GM20000 (cell line): ENCODE measurements at regions not wholly inside any gene's neighbourhood (a gene's known extent, or its start where the extent isn't known, plus 50 kb on each side); places are given as distances from the start of the nearest gene placed in this dataset.

Experiments
- DNase-seq: peaks from one replicate; pipeline ENCODE4 v3.0.0; 2012; ENCODE audit warnings: low spot score
- TF ChIP-seq, protein P1 (sequence below): IDR thresholded peaks from 2 replicates; pipeline ENCODE4 v1.5.1; 2012; ENCODE audit warnings: mild to moderate bottlenecking, control low read depth; ENCODE audit errors: extremely low read depth, missing control alignments

DNA sequence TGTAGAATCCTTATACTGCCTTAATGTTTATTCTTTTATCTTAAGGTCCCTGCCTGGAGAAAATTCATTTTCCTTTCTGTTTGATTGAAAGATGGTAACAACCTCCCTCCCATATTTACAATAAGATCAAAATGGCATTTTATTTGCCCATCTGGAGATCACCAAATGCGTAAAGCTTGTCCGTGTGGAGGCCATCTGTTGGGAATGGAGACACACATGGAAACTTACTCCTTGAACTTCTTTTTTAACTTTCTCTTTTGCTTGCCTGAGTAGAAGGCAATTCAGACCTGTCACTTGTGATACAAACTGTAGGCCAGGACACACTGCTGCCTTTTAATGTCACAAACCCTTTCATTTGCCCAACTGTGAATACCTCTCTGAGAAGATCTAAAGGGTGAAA, 144.8 kb upstream of the CEP162 start:
- TF ChIP-seq, protein P1, sequence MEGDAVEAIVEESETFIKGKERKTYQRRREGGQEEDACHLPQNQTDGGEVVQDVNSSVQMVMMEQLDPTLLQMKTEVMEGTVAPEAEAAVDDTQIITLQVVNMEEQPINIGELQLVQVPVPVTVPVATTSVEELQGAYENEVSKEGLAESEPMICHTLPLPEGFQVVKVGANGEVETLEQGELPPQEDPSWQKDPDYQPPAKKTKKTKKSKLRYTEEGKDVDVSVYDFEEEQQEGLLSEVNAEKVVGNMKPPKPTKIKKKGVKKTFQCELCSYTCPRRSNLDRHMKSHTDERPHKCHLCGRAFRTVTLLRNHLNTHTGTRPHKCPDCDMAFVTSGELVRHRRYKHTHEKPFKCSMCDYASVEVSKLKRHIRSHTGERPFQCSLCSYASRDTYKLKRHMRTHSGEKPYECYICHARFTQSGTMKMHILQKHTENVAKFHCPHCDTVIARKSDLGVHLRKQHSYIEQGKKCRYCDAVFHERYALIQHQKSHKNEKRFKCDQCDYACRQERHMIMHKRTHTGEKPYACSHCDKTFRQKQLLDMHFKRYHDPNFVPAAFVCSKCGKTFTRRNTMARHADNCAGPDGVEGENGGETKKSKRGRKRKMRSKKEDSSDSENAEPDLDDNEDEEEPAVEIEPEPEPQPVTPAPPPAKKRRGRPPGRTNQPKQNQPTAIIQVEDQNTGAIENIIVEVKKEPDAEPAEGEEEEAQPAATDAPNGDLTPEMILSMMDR: no peak
- DNase-seq: no peak

DNA sequence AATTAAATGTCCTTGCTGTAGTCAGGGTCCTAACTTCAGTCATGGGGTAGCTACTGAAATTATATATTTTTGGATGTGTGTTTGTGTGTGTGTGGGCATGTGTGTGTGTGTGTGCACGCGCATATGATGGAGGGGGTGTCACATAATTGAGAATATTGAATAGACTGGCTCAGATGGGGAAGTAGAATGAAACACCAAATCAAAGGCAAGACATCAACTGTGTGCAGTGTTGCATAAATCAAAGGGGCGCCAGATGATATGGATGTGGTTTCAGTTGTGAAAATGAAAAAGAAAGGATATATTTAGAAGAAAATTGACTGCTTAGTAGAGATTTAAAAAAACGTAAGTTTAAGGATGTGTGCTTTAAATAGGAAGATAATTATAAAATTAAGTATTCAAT, 144.2 kb upstream of the CEP162 start:
- TF ChIP-seq, protein P1: no peak
- no peak for DNase-seq

DNA sequence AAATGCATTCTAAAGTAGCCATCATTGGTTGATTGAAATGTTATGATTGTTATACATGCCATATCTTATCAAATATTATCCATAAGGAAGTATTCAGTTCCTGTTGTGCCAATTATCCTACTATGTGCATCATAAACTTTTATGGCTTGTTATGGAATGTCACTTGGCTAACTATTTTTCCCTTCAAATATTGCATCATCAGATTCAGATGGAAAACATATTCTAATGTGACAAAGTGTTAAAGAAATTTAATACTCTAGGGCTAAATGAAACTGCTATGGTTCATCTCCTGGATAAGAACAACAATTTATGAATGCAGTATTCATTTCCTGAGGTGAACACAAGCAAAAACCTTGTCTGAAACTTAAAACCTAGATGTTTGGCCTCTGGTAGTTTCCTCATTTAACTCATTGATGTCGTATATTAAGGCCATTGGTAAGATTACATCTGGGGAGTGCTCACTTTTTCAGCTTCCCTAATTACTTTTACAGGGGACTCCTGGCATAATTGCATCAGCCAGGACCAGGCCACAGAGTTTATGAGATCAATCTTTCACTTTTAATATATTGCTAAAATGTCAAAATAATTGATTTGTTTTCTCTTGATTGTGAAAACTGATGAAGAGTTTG, 134.9 kb upstream of the CEP162 start:
- TF ChIP-seq, protein P1: no peak
- DNase-seq: no peak

DNA sequence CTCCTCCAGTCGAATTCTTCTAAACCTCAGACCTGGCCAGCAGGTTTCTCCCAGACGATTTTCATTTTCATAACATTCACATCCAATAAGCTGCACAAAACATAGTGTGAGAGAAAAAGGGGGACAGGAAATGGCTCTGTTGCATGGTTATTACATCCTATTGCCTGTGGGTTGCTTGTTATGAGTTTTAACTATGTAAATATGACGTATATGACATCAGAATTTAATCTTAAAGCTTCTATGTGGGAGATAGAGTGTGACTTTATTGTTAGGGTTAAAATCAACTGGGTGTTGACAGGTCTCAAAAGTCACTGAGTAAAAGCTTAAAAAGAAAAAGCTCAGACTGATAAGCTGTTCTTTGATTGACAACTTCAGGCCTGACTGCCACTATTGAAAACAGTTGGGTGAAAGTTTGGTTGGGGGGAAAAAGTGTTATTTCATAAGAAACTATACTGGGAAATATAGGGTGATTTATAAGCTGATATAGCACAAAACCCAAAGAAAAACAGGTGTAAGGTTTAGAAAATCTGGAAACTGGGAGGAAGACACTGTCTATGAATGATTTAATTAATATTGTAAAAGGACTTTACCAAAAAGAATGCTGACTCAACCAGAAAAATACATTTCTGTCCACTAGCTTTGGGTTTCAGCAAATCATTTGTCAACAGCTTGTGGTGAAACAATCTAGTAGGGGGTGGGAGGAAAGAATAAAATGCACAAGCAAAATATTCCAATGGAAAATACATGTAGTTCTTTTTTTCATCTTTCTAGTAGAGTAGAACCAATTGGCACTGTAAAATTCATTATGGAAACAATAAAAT, 134.1 kb upstream of the CEP162 start:
- DNase-seq: no peak
- TF ChIP-seq, protein P1: no peak

DNA sequence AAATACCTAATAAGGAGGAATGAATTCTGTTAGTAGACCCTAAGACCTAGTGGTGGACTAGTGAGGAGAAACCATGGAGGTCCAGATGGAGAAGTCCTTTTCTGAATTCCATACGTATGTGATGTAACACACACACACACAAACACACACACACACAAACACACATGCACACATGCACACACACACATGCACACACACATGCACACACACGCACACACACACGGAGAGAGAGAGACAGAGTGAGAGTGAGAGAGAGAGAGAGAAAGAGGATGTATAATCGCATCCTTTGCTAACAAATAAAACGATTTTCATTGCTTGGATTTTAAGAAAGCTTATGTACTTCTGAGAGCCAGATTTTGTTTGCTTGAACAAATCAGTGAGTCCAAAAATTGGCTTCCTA, 132.6 kb upstream of the CEP162 start:
- DNase-seq: no peak
- TF ChIP-seq, protein P1: no peak

DNA sequence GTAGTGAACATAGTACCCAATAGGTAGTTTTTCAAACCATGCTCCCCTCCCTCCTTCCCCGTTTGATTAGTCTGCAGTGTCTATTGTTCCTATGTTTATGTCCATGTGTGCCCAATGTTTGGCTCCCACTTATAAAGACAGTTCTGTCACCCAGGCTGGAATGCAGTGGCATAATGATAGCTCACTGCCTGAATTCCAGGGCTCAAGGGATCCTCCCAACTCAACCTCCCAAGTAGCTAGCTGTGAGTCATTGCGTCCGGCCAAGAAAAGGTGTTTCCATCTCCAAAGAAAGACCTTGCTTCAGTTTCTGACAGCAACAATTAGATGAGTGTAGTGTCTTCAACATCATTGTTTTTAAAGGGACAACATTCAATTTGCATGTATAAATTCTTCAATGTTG, 131.1 kb upstream of the CEP162 start:
- TF ChIP-seq, protein P1: no peak
- DNase-seq: no peak

DNA sequence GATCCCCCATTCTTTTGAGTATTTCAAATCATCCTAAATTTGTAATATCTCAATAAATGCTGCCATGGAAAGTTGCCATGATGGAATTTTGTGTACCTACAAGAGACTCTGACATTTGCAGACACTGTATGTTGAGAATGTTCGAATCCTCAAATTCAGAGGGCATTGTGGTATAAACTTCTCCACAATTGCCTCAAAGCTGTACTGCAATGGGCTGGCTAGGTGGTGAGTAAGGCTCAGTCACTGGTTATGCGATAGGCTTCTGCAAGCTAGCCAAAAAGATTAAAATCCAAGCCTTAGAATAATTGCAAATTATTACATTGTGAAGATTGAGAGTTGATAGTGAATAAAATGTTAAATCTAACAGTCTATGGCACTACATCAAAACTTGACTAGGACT, 130.2 kb upstream of the CEP162 start:
- TF ChIP-seq, protein P1: no peak
- DNase-seq: no peak
